ENCODE measurements at regions not wholly inside any gene's neighbourhood (a gene's known extent, or its start where the extent isn't known, plus 50 kb on each side); places are given as distances from the start of the nearest gene placed in this dataset.

GRCh38 chr17:55605705-55606487, 94.6 kb upstream of the SMIM36 start:
- TF ChIP-seq, protein P1, sequence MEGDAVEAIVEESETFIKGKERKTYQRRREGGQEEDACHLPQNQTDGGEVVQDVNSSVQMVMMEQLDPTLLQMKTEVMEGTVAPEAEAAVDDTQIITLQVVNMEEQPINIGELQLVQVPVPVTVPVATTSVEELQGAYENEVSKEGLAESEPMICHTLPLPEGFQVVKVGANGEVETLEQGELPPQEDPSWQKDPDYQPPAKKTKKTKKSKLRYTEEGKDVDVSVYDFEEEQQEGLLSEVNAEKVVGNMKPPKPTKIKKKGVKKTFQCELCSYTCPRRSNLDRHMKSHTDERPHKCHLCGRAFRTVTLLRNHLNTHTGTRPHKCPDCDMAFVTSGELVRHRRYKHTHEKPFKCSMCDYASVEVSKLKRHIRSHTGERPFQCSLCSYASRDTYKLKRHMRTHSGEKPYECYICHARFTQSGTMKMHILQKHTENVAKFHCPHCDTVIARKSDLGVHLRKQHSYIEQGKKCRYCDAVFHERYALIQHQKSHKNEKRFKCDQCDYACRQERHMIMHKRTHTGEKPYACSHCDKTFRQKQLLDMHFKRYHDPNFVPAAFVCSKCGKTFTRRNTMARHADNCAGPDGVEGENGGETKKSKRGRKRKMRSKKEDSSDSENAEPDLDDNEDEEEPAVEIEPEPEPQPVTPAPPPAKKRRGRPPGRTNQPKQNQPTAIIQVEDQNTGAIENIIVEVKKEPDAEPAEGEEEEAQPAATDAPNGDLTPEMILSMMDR (IDR thresholded peaks at IDR 0.05), result no peak
- no peak for TF ChIP-seq ZFX (IDR thresholded peaks at IDR 0.05; ENCODE audit: borderline replicate concordance)
